ENCODE measurements at regions not wholly inside any gene's neighbourhood (a gene's known extent, or its start where the extent isn't known, plus 50 kb on each side); places are given as distances from the start of the nearest gene placed in this dataset. TPM values are rescaled to one million over a fixed set of nuclear protein-coding genes. Genes with fewer than 3 reads are reported as not detected.

DNA sequence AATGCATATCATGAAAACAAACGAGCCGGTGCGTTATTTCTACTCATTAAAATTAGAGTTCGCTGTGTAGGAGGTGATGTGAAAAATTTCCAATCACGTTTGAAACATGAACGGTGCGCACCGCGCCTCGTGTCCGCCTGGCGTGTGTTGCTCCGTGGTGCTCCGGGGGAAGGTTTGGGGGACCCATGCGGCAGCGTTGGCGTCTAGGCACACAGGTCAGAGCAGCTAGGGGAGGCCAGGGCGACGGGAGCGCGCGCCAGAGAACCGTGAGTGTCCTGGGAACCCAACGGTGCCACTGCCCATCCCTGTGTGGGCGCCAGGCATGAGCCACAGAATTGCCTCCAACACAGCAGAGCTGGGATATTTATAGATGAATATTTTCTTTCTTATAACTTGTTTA, 70.6 kb upstream of the ADARB2 start:
- H3K27ac ChIP-seq: no peak overlapping the region
- no peaks in the 10 kb centered on the region for H3K4me1 ChIP-seq
- TF ChIP-seq, protein P1, sequence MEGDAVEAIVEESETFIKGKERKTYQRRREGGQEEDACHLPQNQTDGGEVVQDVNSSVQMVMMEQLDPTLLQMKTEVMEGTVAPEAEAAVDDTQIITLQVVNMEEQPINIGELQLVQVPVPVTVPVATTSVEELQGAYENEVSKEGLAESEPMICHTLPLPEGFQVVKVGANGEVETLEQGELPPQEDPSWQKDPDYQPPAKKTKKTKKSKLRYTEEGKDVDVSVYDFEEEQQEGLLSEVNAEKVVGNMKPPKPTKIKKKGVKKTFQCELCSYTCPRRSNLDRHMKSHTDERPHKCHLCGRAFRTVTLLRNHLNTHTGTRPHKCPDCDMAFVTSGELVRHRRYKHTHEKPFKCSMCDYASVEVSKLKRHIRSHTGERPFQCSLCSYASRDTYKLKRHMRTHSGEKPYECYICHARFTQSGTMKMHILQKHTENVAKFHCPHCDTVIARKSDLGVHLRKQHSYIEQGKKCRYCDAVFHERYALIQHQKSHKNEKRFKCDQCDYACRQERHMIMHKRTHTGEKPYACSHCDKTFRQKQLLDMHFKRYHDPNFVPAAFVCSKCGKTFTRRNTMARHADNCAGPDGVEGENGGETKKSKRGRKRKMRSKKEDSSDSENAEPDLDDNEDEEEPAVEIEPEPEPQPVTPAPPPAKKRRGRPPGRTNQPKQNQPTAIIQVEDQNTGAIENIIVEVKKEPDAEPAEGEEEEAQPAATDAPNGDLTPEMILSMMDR (IDR thresholded peaks at IDR 0.05): no peak
- intact Hi-C loops (cut with DNase I): no loop called here
- ATAC-seq (no peak), DNase-seq (no peak)
- no peaks in the 10 kb centered on the region for H3K36me3 ChIP-seq
- no peak overlapping the region for H3K4me3 ChIP-seq
- H3K9me3 ChIP-seq: no peaks in the 10 kb centered on the region
- H3K27me3 ChIP-seq: no peaks in the 10 kb centered on the region

DNA sequence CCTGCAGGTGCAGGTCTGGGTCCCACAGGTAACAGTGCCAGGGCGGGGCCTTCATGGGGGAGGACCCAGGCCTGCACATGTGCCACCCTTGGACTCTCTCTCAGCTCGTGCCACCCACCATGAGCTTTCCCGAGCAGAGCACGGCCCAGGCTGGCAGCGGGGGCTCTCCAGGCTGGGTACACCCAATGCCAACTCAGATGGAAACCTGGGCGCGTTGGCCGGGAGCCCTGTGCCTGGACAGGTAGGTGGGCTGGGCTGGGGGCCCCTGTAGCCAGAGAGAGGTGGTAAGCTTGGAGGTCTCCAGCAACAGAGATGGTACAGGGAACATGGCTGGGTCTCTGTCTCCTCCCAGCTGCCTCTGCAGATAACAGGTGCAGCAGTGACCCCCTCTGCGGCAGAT, 69.9 kb upstream of the ADARB2 start:
- Histone ChIP-seq H3K27me3 (no peaks in the 10 kb centered on the region), H3K4me1 (no peaks in the 10 kb centered on the region), H3K36me3 (no peaks in the 10 kb centered on the region), H3K27ac (no peak overlapping the region), H3K4me3 (no peak overlapping the region), H3K9me3 (no peaks in the 10 kb centered on the region)
- DNase-seq: no peak
- TF ChIP-seq, protein P1 (IDR thresholded peaks at IDR 0.05): no peak
- peak; percentile 12 for ATAC-seq
- intact Hi-C loops (cut with DNase I): no loop called here

DNA sequence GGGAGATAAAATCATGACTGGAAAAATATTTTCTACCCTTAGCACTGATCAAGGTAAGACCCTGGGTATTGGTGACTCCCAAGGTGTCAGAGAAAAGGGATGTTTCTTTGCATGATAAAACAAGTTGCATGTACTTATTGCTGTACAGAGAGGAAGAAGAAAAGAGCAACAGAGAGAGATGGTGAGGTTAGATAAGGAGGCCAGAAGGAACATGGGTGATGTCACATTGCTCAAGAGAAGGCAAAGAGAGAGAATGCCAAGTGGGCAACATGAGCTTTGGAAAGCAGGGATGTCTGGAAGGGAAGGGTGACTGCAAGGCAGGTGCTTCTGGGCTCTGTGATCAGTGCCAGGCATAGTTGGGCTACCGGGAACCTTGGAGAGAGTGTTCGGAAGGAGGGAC, 65.1 kb upstream of the ADARB2 start:
- intact Hi-C loops (cut with DNase I): no loop called here
- Histone ChIP-seq H3K36me3 (no peaks in the 10 kb centered on the region), H3K27me3 (no peaks in the 10 kb centered on the region), H3K4me1 (no peaks in the 10 kb centered on the region), H3K9me3 (no peaks in the 10 kb centered on the region), H3K4me3 (no peak overlapping the region), H3K27ac (no peak overlapping the region)
- TF ChIP-seq, protein P1 (IDR thresholded peaks at IDR 0.05): no peak
- DNase-seq (no peak), ATAC-seq (no peak)

DNA sequence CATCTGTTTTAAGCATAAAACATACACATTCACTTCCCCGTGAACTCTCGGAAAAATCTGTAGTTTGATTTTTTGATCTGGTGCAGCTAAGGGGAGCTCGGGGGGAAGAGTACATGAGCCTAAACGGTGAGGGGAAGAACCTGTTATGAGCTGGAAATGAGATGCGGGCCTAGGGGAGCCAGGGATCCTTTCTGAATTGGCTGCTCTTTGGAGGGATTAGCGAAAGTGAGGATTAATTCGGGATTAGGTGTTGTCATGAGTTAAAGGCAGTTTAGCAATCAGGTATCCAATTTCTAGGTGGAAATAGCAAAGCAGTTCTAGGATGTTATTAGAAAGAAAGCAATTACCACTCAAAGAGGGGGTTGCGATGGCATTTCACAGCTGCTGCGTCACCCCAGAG, 51.1 kb upstream of the ADARB2 start:
- no peak overlapping the region for H3K27ac ChIP-seq
- DNase-seq (no peak), ATAC-seq (no peak)
- no peaks in the 10 kb centered on the region for H3K4me1 ChIP-seq
- intact Hi-C loops (cut with DNase I): no loop called here
- TF ChIP-seq, protein P1 (IDR thresholded peaks at IDR 0.05): no peak
- H3K36me3 ChIP-seq: no peaks in the 10 kb centered on the region
- no peak overlapping the region for H3K4me3 ChIP-seq
- no peaks in the 10 kb centered on the region for H3K27me3 ChIP-seq
- no peaks in the 10 kb centered on the region for H3K9me3 ChIP-seq

Small RNA genes lying in the stretch of these regions (microRNA-seq; reads per million reads assigned to microRNA genes)
- not detected for gene MIR6072 (ENCODE audit: borderline microRNAs expressed)

Measured in upper lobe of right lung (tissue), 1 donor.